NCI-H1436 (cell line): ENCODE measurements at regions not wholly inside any gene's neighbourhood (a gene's known extent, or its start where the extent isn't known, plus 50 kb on each side); places are given as distances from the start of the nearest gene placed in this dataset.
A peak's percentile ranks its signal among the peaks of the same experiment; 100 is the strongest.

ENCODE experiments used
- DNase-seq: peaks from one replicate; lab custom pipeline; 2025; lab: John Stamatoyannopoulos, UW

DNA sequence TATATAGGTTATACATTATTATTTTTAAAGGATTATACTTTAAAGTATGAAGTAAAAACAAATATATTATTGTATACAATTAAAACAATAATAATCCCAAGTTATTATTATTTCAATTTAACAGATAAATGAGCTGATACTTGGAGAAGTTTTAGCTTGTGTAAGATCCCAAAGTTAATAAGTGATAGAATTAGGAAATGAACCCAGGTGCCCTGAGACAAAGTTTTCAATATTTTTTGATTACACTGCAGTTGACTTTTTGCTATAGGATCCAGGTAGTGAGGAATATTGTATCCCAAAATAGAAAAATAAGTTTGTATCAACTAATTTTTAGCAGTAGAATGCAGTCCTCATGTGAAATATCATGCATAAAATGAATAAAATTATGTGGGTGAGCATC is 543.2 kb upstream of the ZNF608 start:
- DNase-seq = no peak

DNA sequence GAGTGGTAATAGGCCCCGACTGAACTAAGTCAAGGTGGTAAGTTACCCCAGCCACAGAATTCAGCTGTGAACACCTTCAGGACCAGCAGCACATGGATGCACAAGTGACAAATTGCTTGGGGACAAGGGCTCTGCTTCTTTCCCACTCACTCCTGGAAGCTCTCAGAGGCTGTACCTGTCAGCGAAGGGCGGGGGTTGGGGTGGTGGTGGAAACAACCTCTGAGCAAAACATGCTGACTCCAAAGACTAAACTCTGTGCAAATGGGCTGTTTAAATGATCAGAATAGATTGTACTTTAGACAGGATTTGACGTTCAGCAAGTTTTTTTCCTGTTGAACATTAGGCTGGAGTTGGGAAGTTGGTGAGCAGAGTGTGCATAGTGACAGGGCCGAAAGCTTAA is 544.5 kb upstream of the ZNF608 start:
- no peak for DNase-seq

DNA sequence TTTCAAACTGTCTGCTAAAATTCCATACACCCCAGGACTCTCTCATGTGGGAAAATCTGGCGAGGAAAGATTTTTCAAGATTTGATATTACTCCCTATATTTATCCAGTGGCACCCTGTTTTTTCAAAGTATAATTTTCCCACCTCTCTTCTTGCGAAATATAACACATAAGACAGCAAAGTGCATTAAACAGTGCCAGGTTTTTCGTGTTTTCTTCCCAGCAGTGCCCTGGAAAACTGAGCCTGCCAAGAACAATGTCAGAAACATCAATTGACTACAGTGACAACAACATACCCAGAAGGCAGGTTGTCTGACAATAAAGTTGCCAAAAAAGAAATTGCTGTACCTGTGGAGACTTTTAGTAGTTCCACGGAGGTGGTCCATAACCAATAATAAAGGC is 545.0 kb upstream of the ZNF608 start:
- DNase-seq = no peak

DNA sequence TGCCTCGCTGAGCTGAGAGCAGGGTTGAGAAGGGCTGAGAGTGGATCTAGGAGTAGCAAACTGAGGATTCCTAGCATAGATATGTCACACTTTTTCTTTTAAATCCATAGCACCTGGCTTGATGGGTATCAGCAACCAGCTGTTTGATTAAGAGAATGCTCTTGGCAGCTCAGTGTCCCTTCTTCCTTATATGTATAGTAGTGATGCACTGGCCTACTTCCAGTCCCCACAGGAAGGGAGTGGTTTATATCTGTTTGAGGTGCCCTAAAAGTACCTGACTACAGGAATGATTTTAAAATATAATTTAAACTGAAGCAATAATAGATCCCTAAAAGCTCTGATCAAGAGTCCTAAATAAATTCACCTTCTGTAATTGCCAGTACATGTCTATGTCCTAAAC is 546.8 kb upstream of the ZNF608 start:
- no peak for DNase-seq

DNA sequence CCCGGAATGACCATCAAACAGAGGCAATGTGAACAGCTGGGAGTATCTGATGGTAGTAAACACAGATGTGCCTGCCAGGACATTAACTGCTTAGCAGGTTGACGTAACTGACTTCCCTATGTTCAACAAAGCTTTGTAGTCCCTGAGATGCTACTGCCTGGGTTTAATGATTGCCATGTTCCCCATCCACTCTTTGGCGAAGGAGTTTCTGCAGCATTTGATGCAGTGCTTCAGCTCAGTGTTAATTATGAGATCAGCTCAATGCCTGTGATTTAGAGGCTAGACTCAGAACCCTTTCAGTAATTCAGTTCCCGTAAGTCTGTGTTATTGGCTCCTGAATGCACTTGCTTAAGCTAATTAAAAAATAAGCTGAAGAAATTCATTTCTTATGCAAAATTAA is 547.3 kb upstream of the ZNF608 start:
- no peak for DNase-seq

DNA sequence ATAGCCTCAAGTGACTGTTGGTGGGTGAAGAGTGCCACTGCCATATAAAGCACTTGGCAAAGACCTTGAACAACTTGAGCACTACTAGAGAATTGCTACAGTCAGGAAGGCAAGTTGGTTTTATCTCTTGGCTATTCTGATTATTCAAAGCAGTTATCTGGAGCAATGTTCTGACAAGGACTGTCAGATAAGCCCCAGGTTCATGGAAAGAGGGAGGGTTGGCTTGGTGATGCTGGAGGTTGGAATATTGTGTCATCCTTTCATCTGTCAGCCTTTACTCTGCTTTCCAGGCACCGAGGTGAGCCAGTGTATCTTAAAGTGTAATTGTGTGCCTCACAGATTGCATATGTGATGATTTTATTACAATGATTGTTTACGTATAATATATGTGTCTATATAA is 548.4 kb upstream of the ZNF608 start:
- DNase-seq = no peak

DNA sequence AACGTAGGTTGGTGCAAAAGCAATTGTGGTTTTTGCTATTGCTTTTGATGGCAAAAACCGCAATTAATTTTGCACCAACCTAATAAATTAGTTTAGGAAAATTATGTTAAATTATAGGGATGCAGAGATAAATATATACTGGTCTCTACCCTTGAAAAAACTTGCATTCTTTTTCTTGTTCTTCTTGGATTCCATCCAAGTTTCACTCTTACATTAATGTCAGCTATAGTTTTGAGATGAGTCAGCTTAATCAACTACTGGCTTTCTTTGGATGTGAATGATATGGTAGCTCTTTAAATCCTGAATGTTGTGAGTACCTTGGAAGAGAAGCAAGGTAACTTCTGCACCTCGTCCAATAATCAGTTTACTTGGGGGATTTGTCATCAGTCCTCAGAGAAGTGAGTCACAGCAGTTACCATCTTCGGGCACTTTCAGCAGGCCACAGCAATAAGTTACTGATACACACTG is 549.0 kb upstream of the ZNF608 start:
- no peak for DNase-seq

DNA sequence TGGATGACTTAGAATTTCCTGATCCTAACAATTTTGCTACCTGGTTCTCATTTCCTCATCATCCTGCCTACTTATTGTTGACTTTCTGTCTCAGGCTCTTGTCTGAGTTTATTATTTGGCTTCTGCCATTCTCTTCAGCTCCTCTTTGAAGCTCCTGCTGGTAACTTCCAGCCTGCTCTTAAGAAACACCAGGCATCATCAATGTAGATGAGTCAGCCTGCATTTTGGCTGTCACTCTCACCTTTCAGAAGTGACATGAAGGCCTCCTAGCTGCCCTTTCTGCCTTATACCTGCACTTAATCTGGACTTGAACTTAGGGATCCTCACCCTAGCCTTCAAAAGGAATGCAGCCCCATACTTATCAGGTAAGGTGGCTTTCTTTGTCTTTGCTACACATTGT is 551.8 kb upstream of the ZNF608 start:
- DNase-seq = no peak

DNA sequence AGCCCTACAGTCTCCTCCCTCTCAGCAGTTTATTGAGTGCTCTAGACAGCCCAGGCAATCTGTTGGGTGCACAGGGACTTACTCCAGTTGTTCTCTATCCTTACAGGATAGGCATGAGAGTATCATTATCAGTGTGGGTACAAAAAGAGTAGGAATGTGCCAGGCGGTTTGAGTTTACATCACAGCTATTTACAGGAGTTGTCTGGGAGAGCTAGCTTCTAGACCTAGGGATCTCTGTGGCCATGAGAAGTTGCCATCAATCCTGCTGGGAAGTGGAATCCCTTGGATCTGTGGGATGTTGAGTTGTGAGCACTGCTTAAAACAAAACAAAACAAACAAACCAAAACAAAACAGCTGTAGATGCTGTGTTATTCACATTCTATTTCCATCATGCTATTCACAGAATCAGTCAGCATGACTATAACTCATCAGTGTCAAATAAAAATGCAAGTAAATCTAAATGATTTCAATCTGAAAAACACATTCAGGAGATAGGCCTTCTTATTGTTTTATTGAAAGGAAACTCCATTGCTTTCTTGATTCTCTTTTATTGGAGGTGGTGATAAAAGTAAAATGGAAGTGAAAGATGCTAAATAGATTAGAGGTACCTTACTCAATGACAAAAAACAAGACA is 552.4 kb upstream of the ZNF608 start:
- DNase-seq = no peak

DNA sequence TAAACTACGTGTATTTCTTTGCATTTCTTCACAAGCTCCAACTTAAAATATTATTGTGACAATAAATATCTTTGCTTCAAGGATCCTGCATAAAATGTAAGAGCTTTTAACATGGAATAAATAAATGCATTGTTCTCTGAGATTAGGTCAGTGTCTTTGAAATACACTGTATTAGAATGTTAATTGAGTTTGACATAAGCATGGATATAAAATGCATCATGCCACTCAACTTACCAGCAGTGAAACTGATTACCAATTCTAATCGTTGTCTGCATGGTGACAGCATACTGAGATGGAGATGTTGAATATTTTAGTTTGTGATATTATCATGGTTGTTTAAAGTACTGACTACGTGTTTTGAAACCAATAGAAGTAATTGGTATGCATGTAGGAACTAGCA is 555.3 kb upstream of the ZNF608 start:
- DNase-seq = no peak

DNA sequence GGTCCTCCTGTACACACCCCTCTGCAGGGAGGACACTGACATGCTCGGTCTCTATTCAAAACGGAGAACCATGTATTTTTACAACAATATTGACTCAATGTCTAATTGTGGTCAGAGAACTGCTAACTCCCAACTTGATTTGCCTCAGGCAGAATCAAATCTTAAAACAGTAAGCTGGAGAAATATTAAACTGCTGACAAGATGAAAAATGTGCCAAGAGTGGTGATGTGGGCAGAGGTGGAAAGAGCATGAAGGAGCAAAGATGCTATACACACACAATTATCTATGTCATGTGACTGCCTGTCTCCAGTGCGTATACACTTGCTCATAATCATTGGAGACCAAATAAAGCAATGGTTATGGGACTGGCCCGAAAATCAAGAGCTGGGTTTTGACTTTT is 556.1 kb upstream of the ZNF608 start:
- no peak for DNase-seq

DNA sequence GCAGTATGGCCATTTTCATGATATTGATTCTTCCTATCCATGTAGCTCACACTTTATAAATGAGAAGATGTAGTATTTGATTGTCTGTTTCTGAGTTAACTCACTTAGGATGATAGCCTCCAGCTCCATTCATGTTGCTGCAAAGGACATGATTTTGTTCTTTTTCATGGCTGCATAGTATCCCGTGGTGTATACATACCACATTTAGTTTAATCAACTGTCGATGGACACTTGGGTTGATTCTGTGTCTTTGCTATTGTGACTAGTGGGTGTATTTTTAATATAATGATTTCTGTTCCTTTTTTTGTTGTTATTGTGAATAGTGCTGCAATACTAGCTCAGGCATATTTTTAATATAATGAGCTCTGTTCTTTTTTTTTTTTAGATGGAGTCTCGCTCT is 560.3 kb upstream of the ZNF608 start:
- DNase-seq = no peak

DNA sequence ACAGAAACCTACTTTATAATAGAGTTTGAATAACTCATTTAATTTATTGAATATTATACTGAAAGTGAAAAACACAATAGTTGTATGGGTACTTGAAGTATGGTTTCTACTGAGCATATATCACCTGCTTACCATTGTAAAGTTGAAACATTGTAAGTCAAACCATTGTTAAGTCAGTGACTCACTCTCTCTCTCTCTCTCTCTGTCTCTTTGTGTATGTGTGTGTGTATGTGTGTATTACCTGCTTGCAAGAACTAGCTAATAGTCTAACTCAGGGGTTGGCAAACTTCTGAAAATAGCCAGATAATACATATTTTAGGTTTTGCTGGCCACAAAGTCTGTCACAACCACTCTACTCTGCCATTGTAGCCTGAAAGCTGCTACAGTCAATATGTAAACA is 564.3 kb upstream of the ZNF608 start:
- no peak for DNase-seq

DNA sequence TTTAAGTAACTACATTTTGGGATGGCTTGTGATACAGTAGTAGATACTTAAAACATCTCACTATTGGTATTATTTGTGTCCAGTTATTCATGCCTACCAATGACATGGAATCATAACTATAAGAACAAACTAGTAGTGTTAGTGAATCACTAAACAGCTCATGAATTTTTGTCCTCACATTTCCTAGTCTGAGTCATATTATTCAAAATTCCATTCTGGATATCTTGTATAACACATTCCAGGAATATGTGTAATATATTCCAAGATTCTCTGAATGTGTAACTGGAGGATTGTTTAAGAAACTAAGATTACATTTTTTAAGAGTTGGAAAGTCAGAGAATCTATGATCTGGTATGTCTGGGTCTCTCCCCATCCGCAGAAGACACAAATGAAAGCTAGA is 565.3 kb upstream of the ZNF608 start:
- DNase-seq = no peak

DNA sequence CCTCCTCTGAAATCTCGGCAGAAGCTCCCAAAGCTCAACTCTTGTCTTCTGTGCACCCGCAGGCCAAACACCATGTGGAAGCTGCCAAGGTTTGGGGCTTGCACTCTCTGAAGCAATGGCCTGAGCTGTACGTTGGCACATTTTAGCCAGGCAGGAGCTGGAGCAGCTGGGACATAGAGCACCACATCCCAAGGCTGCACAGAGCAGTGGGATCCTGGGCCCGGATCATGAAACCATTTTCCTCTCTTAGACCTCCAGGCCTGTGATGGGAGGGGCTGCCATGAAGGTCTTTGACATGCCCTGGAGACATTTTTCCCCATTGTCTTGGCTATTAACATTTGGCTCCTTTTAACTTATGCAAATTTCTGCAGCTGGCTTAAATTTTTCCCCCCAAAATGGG is 567.1 kb upstream of the ZNF608 start:
- DNase-seq = no peak

DNA sequence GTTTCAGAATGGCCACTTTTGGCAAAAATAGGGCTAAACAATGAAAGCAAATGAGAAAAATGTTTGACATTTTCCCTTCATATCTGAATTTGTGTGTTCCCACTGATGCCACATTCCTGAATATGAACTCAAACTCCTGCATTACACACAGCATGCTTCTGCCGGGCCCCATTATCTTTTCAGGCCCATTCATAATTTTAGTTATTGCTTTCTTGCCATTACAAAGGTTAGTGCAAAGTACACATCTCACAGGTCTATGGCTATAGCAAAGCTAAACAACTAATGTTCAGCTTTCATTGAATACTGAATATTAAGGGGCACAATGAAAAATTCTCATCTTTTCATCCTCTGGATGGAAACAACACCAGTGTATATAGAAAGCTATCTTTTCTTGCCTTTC is 568.9 kb upstream of the ZNF608 start:
- no peak for DNase-seq

DNA sequence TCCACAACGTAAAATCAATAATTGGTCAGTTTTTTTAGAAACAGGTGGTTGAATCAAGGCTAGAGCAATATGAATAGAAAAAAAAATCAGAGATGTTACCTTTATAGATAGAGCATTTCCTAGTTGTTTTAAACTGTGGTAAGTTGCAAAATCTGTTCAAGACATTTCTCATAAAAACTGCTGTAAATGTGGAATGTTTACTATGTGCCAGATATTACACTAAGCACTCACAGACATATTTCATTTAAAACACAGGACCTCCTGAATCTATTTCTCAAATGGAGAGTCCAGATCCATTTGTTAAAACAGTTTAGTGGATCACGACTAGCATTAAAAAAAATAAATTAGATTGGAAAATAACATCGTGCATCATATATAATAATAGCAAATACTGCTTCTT is 570.0 kb upstream of the ZNF608 start:
- no peak for DNase-seq

DNA sequence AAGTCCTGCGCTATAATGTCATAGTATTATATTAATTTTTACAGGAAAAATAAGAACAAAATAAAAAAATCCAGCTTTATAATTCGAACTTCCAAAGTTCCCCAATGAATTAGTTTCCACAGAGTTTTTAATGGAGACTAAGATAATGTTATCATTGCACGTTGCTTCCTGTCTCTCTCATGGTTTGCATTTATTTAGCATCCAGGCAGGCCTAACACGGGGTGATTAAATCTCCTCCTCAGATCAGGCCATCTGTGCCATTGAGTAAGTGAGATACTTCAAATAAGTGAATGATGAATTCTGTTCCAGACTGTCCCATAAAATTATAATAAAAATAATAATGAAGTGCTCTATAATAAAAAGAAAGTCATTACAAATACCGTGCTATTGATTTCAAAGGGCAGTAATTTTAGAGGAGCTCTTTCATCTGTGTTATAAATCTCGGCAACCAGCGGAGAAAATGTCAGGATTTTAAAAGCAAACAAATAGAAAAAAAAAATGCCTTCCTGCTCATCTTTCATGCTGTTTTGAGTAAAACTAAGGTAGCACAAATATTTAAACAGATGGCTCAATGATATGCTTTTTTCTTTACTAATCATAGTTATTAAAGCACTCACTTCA is 570.6 kb upstream of the ZNF608 start:
- DNase-seq = peak; percentile 58

DNA sequence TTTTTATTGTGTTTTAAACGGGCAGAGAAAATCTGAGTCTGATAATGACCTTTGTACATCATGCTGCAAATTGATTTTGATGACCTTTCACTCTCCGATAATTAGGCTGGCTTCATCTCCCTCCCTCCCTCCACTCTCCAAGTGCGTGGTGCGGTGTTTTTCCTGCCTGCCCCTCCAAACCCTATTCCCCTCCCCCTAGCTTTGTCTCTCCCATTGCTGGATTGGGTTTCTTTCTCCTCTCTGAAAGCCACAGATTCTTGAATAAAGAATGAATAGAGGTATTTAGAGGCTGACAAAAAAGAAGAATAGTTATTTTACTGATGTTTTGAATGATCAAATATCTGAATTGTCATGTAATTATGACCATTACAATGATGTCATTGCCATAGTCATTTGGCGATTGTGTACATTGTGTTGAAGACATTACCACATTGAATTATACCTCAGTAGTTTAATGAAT is 571.1 kb upstream of the ZNF608 start:
- peak; percentile 75 for DNase-seq

DNA sequence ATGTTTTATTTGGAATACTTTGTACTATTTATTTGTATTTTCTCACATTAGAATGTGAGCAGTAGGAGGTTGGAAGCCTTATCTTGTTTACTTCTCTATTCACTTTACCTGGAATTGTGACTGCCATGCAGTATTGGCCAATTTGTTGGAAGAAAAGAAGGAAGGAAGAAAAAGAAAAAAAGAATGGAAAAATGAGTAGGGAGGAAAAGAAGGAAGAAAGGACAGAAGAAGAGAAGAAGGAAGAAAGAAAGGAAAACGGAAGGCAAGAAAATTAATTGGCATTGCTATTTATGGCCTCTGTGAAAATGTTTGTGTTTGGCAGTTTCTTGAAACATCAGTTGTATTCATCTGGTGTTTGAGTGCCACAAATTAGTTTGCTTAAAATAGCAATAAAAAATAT is 575.2 kb upstream of the ZNF608 start:
- DNase-seq = no peak

DNA sequence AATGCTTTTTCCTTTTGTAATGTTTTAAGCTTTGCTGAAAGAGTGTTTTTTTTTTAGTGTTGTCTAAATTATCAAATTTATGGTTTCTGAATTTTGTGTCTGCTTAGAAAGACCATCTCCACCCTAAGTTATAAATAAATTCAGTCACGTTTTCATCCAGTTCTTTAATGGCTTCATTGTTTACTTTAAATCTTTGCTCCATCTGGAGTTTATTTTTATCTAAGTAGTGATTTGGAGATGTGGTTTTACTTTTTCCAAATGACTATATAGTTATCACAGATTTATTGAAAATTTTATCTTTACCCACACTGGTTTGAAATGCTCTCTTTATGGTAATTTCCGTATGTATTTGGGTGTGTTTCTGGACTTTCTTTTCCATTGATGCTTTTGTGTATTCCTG is 577.2 kb upstream of the ZNF608 start:
- DNase-seq = no peak

DNA sequence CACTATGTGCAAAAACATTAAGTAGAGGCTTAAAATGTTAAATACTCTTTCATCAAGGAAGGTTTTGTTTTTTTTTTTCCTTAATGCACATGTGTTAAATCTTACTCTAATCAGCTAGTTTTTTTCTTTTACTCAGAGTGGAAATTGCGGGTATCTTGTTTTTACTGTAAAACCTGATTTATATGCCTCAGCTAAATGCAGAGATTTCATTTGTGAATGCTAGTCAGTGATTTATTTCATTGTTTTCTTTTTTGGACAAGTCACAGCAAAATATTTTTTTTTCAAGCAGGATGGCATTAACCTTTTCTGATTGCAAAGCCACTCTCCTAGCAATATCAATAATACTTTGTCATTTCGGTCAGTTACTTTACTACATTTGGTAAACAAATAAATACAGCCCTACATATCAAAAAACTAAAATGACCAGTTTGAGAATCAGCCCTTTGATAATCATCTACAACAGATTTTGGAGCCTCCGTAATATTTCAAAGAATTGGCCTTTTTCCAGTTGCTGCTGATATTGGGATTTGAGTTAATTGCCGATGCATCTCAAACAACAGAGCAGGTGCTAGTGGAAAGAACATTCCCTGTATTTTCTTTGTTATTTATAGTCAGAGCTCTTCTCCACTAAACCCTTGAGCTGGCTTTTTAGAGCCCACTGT is 579.2 kb upstream of the ZNF608 start:
- DNase-seq = no peak

DNA sequence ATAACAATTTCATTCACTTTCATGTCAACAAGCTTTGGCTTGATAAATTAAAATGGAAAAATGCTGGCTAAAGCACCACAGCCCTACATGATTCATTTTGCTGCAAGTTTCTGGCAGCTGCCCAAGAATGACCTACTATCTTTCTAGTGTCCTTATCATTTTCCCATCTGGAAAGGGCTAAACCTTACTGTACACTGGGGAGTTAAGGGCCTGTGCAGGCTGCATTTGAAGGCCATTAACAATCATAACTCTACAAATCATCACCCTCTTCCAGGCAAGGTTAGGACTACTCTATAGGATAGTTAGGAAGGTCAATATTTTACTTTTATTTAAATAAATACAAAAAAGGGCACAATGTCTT is 579.7 kb upstream of the ZNF608 start:
- DNase-seq = peak; percentile 37

DNA sequence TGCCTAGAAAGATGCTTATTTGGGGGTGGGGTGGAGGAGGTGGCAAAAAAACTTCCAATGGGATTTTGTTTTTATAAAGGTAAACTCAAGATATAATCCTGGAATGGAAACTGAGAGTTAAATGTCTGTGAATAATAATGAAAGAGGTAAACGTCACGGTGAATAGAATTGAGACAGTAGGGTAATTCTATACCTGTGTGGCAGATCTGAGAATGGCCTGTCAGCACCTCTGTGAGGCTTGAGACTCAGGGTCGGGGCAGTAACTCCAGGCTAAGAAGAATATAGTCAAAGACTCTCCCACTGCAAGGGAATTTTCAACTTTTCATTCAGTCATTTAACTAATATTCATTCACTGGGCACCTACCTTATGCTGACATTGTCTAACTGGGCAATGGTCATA is 581.2 kb upstream of the ZNF608 start:
- no peak for DNase-seq
